ENCODE measurements at regions not wholly inside any gene's neighbourhood (a gene's known extent, or its start where the extent isn't known, plus 50 kb on each side); places are given as distances from the start of the nearest gene placed in this dataset.

- no peak for DNase-seq
- Mint-ChIP-seq H3K4me1 (no peaks in the 10 kb centered on the region), H3K9me3 (peaks cover 0 to 10% (median 2%) of the 10 kb centered on the region in 9 donors), H3K4me3 (no peak overlapping the region), H3K27ac (no peak overlapping the region), H3K36me3 (no peaks in the 10 kb centered on the region), H3K27me3 (no peaks in the 10 kb centered on the region)
- no peak for ATAC-seq
- POLR2A ChIA-PET, result no interaction called here
These were observed 55.2 kb upstream of the KCNH8 start for GRCh38 chr3:19093084-19093483.

GRCh38 chr3:19077388-19077787, 70.9 kb upstream of the KCNH8 start:
- Mint-ChIP-seq H3K4me3 (no peak overlapping the region), H3K27me3 (peaks cover 0 to 8% (median 5%) of the 10 kb centered on the region in 5 donors), H3K4me1 (no peaks in the 10 kb centered on the region), H3K36me3 (no peaks in the 10 kb centered on the region), H3K27ac (no peak overlapping the region), H3K9me3 (peaks cover 0 to 2% (median under 1%) of the 10 kb centered on the region in 9 donors)
- POLR2A ChIA-PET, result no interaction called here
- ATAC-seq (no peak), DNase-seq (no peak)

- Mint-ChIP-seq H3K4me1 (no peaks in the 10 kb centered on the region), H3K4me3 (no peak overlapping the region), H3K27ac (no peak overlapping the region), H3K36me3 (no peaks in the 10 kb centered on the region), H3K27me3 (peaks cover 0 to 3% (median 0%) of the 10 kb centered on the region in 5 donors), H3K9me3 (peaks cover 0 to 8% (median 5%) of the 10 kb centered on the region in 9 donors)
- POLR2A ChIA-PET, result no interaction called here
- no peak for DNase-seq
- ATAC-seq, result no peak
These were observed 73.3 kb upstream of the KCNH8 start for GRCh38 chr3:19075037-19075436.

GRCh38 chr3:19074257-19074900, 73.9 kb upstream of the KCNH8 start:
- DNase-seq (no peak), ATAC-seq (no peak)
- peaks cover 0 to 8% (median 5%) of the 10 kb centered on the region in 9 donors for H3K9me3 Mint-ChIP-seq
- POLR2A ChIA-PET, result no interaction called here
- no peaks in the 10 kb centered on the region for H3K4me1 Mint-ChIP-seq
- no peak overlapping the region for H3K27ac Mint-ChIP-seq
- H3K36me3 Mint-ChIP-seq, result no peaks in the 10 kb centered on the region
- peaks cover 0 to 2% (median 0%) of the 10 kb centered on the region in 5 donors for H3K27me3 Mint-ChIP-seq
- no peak overlapping the region for H3K4me3 Mint-ChIP-seq

GRCh38 chr3:19073341-19074105, 74.8 kb upstream of the KCNH8 start:
- no peaks in the 10 kb centered on the region for H3K36me3 Mint-ChIP-seq
- no peak for DNase-seq
- H3K4me1 Mint-ChIP-seq, result no peaks in the 10 kb centered on the region
- no peak overlapping the region for H3K4me3 Mint-ChIP-seq
- no peak for ATAC-seq
- H3K27me3 Mint-ChIP-seq, result peaks cover 0 to 2% (median 0%) of the 10 kb centered on the region in 5 donors
- no peak overlapping the region for H3K27ac Mint-ChIP-seq
- POLR2A ChIA-PET, result no interaction called here
- H3K9me3 Mint-ChIP-seq, result peaks cover 0 to 8% (median 5%) of the 10 kb centered on the region in 9 donors

- Mint-ChIP-seq H3K4me3 (no peak overlapping the region), H3K9me3 (peaks cover 0 to 8% (median 5%) of the 10 kb centered on the region in 9 donors), H3K27me3 (peaks cover 0 to 3% (median 0%) of the 10 kb centered on the region in 5 donors), H3K4me1 (no peaks in the 10 kb centered on the region), H3K27ac (no peak overlapping the region), H3K36me3 (no peaks in the 10 kb centered on the region)
- POLR2A ChIA-PET, result no interaction called here
- ATAC-seq (no peak), DNase-seq (no peak)
These were observed 78.0 kb upstream of the KCNH8 start for GRCh38 chr3:19070325-19070724.

- DNase-seq, result peak in 3 of 10 donors; percentile 14 to 29 (median 19)
- POLR2A ChIA-PET, result no interaction called here
These were observed 83.3 kb upstream of the KCNH8 start for GRCh38 chr3:19065027-19065426.

GRCh38 chr3:19063936-19064335, 84.4 kb upstream of the KCNH8 start:
- no peak overlapping the region for H3K4me3 Mint-ChIP-seq
- H3K36me3 Mint-ChIP-seq, result no peaks in the 10 kb centered on the region
- H3K27me3 Mint-ChIP-seq, result peaks cover 0 to 3% (median 0%) of the 10 kb centered on the region in 5 donors
- H3K9me3 Mint-ChIP-seq, result no peaks in the 10 kb centered on the region
- POLR2A ChIA-PET, result no interaction called here
- H3K27ac Mint-ChIP-seq, result no peak overlapping the region
- DNase-seq (no peak), ATAC-seq (no peak)
- H3K4me1 Mint-ChIP-seq, result no peaks in the 10 kb centered on the region

More at GRCh38 chr3:19065027-19065426, 83.3 kb upstream of the KCNH8 start:
- no peaks in the 10 kb centered on the region for H3K9me3 Mint-ChIP-seq
- no peaks in the 10 kb centered on the region for H3K4me1 Mint-ChIP-seq
- ATAC-seq, result no peak
- H3K36me3 Mint-ChIP-seq, result no peaks in the 10 kb centered on the region
- H3K27ac Mint-ChIP-seq, result no peak overlapping the region
- H3K27me3 Mint-ChIP-seq, result peaks cover 0 to 3% (median 0%) of the 10 kb centered on the region in 5 donors
- H3K4me3 Mint-ChIP-seq, result no peak overlapping the region

GRCh38 chr3:19060404-19060803, 87.9 kb upstream of the KCNH8 start:
- Mint-ChIP-seq H3K27me3 (peaks cover 0 to 2% (median 0%) of the 10 kb centered on the region in 5 donors), H3K9me3 (no peaks in the 10 kb centered on the region), H3K4me3 (no peak overlapping the region), H3K27ac (no peak overlapping the region), H3K36me3 (no peaks in the 10 kb centered on the region), H3K4me1 (no peaks in the 10 kb centered on the region)
- DNase-seq (no peak), ATAC-seq (no peak)
- POLR2A ChIA-PET, result no interaction called here

- Mint-ChIP-seq H3K27ac (no peak overlapping the region), H3K4me1 (no peaks in the 10 kb centered on the region), H3K9me3 (peaks cover 0 to 2% (median 0%) of the 10 kb centered on the region in 9 donors), H3K4me3 (no peak overlapping the region), H3K36me3 (no peaks in the 10 kb centered on the region), H3K27me3 (peaks cover 0 to 3% (median 0%) of the 10 kb centered on the region in 5 donors)
- POLR2A ChIA-PET, result no interaction called here
- ATAC-seq, result no peak
- no peak for DNase-seq
These were observed 95.4 kb upstream of the KCNH8 start for GRCh38 chr3:19052874-19053273.

- H3K4me1 Mint-ChIP-seq, result no peaks in the 10 kb centered on the region
- H3K36me3 Mint-ChIP-seq, result no peaks in the 10 kb centered on the region
- POLR2A ChIA-PET, result no interaction called here
- no peak overlapping the region for H3K4me3 Mint-ChIP-seq
- H3K27ac Mint-ChIP-seq, result no peak overlapping the region
- H3K27me3 Mint-ChIP-seq, result peaks cover 0 to 3% (median 0%) of the 10 kb centered on the region in 5 donors
- no peak for DNase-seq
- no peaks in the 10 kb centered on the region for H3K9me3 Mint-ChIP-seq
- no peak for ATAC-seq
These were observed 101.9 kb upstream of the KCNH8 start for GRCh38 chr3:19046440-19046839.

GRCh38 chr3:19030522-19030839, 117.8 kb upstream of the KCNH8 start:
- ATAC-seq, result peak in 1 of 2 donors; percentile 59
- peaks cover 0 to 4% (median 0%) of the 10 kb centered on the region in 9 donors for H3K9me3 Mint-ChIP-seq
- H3K4me1 Mint-ChIP-seq, result peaks cover 0 to 6% (median 2%) of the 10 kb centered on the region in 4 donors
- POLR2A ChIA-PET, result interaction anchor here (0.6 kb wide), 1 partner anchor 1065 kb away, joined by 4 read pairs; no protein-coding TSS in a partner anchor
- DNase-seq, result peak in 5 of 10 donors; percentile 6 to 40 (median 19)
- H3K27me3 Mint-ChIP-seq, result peaks cover 0 to 12% (median 2%) of the 10 kb centered on the region in 5 donors
- H3K27ac Mint-ChIP-seq, result peak overlapping the region in 1 of 10 donors; percentile 23
- no peak overlapping the region for H3K4me3 Mint-ChIP-seq
- H3K36me3 Mint-ChIP-seq, result no peaks in the 10 kb centered on the region

- DNase-seq (no peak), ATAC-seq (peak in 1 of 2 donors; percentile 30)
- Mint-ChIP-seq H3K4me1 (peaks cover 0 to 6% (median 2%) of the 10 kb centered on the region in 4 donors), H3K27ac (peak overlapping the region in 2 of 10 donors; percentile 6 to 45), H3K27me3 (peaks cover 0 to 12% (median 2%) of the 10 kb centered on the region in 5 donors), H3K9me3 (peaks cover 0 to 4% (median 0%) of the 10 kb centered on the region in 9 donors), H3K4me3 (no peak overlapping the region), H3K36me3 (no peaks in the 10 kb centered on the region)
- POLR2A ChIA-PET, result no interaction called here
These were observed 118.3 kb upstream of the KCNH8 start for GRCh38 chr3:19029837-19030521.

Data from naive thymus-derived CD8-positive, alpha-beta T cell (primary cell).